ENCODE measurements at regions not wholly inside any gene's neighbourhood (a gene's known extent, or its start where the extent isn't known, plus 50 kb on each side); places are given as distances from the start of the nearest gene placed in this dataset.

DNA sequence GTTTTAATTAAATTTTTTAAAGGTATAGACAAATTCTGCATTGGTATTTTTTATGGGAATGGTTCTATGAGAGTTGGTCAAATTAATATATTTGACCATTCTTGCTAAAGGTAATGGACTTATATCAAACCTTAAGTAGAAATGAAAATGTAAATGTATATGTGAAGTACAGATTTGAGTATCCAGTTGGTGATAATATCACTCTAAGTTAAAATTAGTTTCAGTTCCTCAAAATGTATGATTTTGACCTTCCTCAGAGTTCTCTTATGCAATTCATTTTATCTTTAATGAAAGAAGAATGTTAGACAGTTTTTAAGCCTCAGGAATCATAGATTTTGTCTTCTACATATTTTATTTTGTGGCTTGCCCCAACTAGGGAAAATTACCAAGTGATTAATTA is 1291.5 kb upstream of the B3GALT2 start:
- ATAC-seq: no peak
- Histone ChIP-seq H2AFZ (ENCODE audit: low read depth, low read length, poor library complexity, severe bottlenecking) (no peak overlapping the region), H3K27me3 (ENCODE audit: insufficient read depth, low read length) (no peaks in the 10 kb centered on the region), H3K4me3 (replicated peaks in 1 of 2; ENCODE audit: low read depth in 1 of 2, low read length in 2 of 2) (no peak overlapping the region), H3K79me2 (ENCODE audit: insufficient read depth, low read length) (no peaks in the 10 kb centered on the region), H3K9me2 (ENCODE audit: insufficient read depth) (no peaks in the 10 kb centered on the region), H4K20me1 (ENCODE audit: insufficient read depth) (no peaks in the 10 kb centered on the region), H3K36me3 (ENCODE audit: control insufficient read depth in 1 of 2, insufficient read depth in 2 of 2, low read length in 2 of 2) (no peaks in the 10 kb centered on the region), H3K4me1 (ENCODE audit: control insufficient read depth in 1 of 2, insufficient read depth in 2 of 2, low read length in 2 of 2) (no peaks in the 10 kb centered on the region), H3K9me3 (ENCODE audit: control insufficient read depth in 1 of 2, insufficient read depth in 1 of 2, low read depth in 1 of 2, low read length in 2 of 2) (no peaks in the 10 kb centered on the region), H3K4me2 (ENCODE audit: low read length) (no peak overlapping the region), H3K27ac (ENCODE audit: low read depth, low read length) (no peak overlapping the region), H3K9ac (ENCODE audit: low read length) (no peak overlapping the region)
- BruUV-seq (replicated peaks): no TSS peak
- intact Hi-C loops (cut with micrococcal nuclease): no loop called here
- no peak for DNase-seq (ENCODE audit: low read depth, low spot score)
- TF ChIP-seq CEBPB (IDR thresholded peaks at IDR 0.05; ENCODE audit: low read depth): no peak
- CTCF ChIA-PET: no interaction called here
- RAD21 ChIA-PET (ENCODE audit: low non-redundant PET in 1 of 2, low total read pairs in 2 of 2, uncharacterized antibody in 2 of 2, unreplicated experiment in 2 of 2): no interaction called here
- POLR2A ChIA-PET: no interaction called here

DNA sequence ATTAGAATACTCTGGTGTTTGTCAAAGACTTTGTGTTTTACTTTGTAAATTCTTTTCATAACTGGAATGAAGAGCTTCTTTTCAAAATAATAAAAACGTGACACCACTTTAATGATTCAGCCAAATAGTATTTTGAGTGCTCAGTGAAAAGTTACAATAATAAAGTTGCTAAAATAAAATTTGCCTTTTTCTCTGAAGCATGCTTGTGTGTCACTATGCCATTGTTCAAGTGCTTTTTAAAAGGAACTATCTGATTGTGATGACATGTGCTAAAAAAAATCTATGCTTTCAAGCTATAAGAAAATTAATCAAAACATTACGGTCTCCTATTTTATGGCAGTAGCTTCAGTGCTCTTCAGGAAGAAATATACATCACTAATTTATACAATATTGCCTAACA is 1290.5 kb upstream of the B3GALT2 start:
- H3K4me3 ChIP-seq (replicated peaks in 1 of 2; ENCODE audit: low read depth in 1 of 2, low read length in 2 of 2): no peak overlapping the region
- POLR2A ChIA-PET: no interaction called here
- H3K27me3 ChIP-seq (ENCODE audit: insufficient read depth, low read length): no peaks in the 10 kb centered on the region
- no peaks in the 10 kb centered on the region for H4K20me1 ChIP-seq (ENCODE audit: insufficient read depth)
- RAD21 ChIA-PET (ENCODE audit: low non-redundant PET in 1 of 2, low total read pairs in 2 of 2, uncharacterized antibody in 2 of 2, unreplicated experiment in 2 of 2): no interaction called here
- no peaks in the 10 kb centered on the region for H3K9me2 ChIP-seq (ENCODE audit: insufficient read depth)
- intact Hi-C loops (cut with micrococcal nuclease): no loop called here
- no peak for DNase-seq (ENCODE audit: low read depth, low spot score)
- TF ChIP-seq POLR2AphosphoS5 (IDR thresholded peaks at IDR 0.05; ENCODE audit: low read depth, low read length): no peak
- no peak for TF ChIP-seq ZNF274 (IDR thresholded peaks at IDR 0.05; ENCODE audit: low read depth, low read length)
- TF ChIP-seq, protein P1, sequence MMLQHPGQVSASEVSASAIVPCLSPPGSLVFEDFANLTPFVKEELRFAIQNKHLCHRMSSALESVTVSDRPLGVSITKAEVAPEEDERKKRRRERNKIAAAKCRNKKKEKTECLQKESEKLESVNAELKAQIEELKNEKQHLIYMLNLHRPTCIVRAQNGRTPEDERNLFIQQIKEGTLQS (IDR thresholded peaks at IDR 0.05): no peak
- TF ChIP-seq, protein P2, sequence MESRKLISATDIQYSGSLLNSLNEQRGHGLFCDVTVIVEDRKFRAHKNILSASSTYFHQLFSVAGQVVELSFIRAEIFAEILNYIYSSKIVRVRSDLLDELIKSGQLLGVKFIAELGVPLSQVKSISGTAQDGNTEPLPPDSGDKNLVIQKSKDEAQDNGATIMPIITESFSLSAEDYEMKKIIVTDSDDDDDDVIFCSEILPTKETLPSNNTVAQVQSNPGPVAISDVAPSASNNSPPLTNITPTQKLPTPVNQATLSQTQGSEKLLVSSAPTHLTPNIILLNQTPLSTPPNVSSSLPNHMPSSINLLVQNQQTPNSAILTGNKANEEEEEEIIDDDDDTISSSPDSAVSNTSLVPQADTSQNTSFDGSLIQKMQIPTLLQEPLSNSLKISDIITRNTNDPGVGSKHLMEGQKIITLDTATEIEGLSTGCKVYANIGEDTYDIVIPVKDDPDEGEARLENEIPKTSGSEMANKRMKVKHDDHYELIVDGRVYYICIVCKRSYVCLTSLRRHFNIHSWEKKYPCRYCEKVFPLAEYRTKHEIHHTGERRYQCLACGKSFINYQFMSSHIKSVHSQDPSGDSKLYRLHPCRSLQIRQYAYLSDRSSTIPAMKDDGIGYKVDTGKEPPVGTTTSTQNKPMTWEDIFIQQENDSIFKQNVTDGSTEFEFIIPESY (IDR thresholded peaks at IDR 0.05; ENCODE audit: extremely low read depth, insufficient replicate concordance, low read length): no peak
- TF ChIP-seq SP1 (IDR thresholded peaks at IDR 0.05; ENCODE audit: low read depth): no peak
- TF ChIP-seq RAD21 (IDR thresholded peaks at IDR 0.05; ENCODE audit: low read depth): no peak
- TF ChIP-seq, protein P3, sequence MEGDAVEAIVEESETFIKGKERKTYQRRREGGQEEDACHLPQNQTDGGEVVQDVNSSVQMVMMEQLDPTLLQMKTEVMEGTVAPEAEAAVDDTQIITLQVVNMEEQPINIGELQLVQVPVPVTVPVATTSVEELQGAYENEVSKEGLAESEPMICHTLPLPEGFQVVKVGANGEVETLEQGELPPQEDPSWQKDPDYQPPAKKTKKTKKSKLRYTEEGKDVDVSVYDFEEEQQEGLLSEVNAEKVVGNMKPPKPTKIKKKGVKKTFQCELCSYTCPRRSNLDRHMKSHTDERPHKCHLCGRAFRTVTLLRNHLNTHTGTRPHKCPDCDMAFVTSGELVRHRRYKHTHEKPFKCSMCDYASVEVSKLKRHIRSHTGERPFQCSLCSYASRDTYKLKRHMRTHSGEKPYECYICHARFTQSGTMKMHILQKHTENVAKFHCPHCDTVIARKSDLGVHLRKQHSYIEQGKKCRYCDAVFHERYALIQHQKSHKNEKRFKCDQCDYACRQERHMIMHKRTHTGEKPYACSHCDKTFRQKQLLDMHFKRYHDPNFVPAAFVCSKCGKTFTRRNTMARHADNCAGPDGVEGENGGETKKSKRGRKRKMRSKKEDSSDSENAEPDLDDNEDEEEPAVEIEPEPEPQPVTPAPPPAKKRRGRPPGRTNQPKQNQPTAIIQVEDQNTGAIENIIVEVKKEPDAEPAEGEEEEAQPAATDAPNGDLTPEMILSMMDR (IDR thresholded peaks at IDR 0.05 in 2 of 3, conservative IDR thresholded peaks at IDR 0.05 in 1 of 3; ENCODE audit: borderline replicate concordance in 1 of 3, insufficient read depth in 1 of 3, low read depth in 2 of 3, low read length in 2 of 3): no peak
- TF ChIP-seq, protein P4, sequence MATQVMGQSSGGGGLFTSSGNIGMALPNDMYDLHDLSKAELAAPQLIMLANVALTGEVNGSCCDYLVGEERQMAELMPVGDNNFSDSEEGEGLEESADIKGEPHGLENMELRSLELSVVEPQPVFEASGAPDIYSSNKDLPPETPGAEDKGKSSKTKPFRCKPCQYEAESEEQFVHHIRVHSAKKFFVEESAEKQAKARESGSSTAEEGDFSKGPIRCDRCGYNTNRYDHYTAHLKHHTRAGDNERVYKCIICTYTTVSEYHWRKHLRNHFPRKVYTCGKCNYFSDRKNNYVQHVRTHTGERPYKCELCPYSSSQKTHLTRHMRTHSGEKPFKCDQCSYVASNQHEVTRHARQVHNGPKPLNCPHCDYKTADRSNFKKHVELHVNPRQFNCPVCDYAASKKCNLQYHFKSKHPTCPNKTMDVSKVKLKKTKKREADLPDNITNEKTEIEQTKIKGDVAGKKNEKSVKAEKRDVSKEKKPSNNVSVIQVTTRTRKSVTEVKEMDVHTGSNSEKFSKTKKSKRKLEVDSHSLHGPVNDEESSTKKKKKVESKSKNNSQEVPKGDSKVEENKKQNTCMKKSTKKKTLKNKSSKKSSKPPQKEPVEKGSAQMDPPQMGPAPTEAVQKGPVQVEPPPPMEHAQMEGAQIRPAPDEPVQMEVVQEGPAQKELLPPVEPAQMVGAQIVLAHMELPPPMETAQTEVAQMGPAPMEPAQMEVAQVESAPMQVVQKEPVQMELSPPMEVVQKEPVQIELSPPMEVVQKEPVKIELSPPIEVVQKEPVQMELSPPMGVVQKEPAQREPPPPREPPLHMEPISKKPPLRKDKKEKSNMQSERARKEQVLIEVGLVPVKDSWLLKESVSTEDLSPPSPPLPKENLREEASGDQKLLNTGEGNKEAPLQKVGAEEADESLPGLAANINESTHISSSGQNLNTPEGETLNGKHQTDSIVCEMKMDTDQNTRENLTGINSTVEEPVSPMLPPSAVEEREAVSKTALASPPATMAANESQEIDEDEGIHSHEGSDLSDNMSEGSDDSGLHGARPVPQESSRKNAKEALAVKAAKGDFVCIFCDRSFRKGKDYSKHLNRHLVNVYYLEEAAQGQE (IDR thresholded peaks at IDR 0.05; ENCODE audit: low read depth): no peak
- TF ChIP-seq JUND (IDR thresholded peaks at IDR 0.05): no peak
- TF ChIP-seq FOSL1 (IDR thresholded peaks at IDR 0.05; ENCODE audit: low read depth): no peak
- TF ChIP-seq YY1 (IDR thresholded peaks at IDR 0.05; ENCODE audit: extremely low read depth, insufficient replicate concordance, low read depth, low read length): no peak
- no peak for TF ChIP-seq SIN3A (IDR thresholded peaks at IDR 0.05; ENCODE audit: low read depth)
- H3K27ac ChIP-seq (ENCODE audit: low read depth, low read length): no peak overlapping the region
- no peaks in the 10 kb centered on the region for H3K36me3 ChIP-seq (ENCODE audit: control insufficient read depth in 1 of 2, insufficient read depth in 2 of 2, low read length in 2 of 2)
- CTCF ChIA-PET: no interaction called here
- H3K9me3 ChIP-seq (ENCODE audit: control insufficient read depth in 1 of 2, insufficient read depth in 1 of 2, low read depth in 1 of 2, low read length in 2 of 2): no peaks in the 10 kb centered on the region
- no TSS peak for BruUV-seq (replicated peaks)
- no peaks in the 10 kb centered on the region for H3K79me2 ChIP-seq (ENCODE audit: insufficient read depth, low read length)
- no peak overlapping the region for H3K4me2 ChIP-seq (ENCODE audit: low read length)
- no peak overlapping the region for H2AFZ ChIP-seq (ENCODE audit: low read depth, low read length, poor library complexity, severe bottlenecking)
- no peak for ATAC-seq
- H3K4me1 ChIP-seq (ENCODE audit: control insufficient read depth in 1 of 2, insufficient read depth in 2 of 2, low read length in 2 of 2): no peaks in the 10 kb centered on the region
- H3K9ac ChIP-seq (ENCODE audit: low read length): no peak overlapping the region

All from HCT116 (cell line).